SK-N-SH treated with all-trans-retinoic acid at 6 μM for 48 hours (cell line): ENCODE measurements at regions not wholly inside any gene's neighbourhood (a gene's known extent, or its start where the extent isn't known, plus 50 kb on each side); places are given as distances from the start of the nearest gene placed in this dataset.

Experiments used
- ATAC-seq: fragments of 200-7000 bp; cut with Tn5 transposase; 3 replicates; pipeline ENCODE4 v1.9.1; 2020; ENCODE audit warnings: mild to moderate bottlenecking, moderate library complexity
- ARNTL ChIP-seq: fragments of 450-650 bp; formaldehyde crosslinking; IDR thresholded peaks from 2 replicates; pipeline ENCODE4 v1.5.0; 2020; ENCODE audit warnings: low read depth, mild to moderate bottlenecking, moderate library complexity, borderline replicate concordance
- BACH2 ChIP-seq: fragments of 250-450 bp; sonication (Bioruptor Pico); IDR thresholded peaks from 2 replicates; pipeline ENCODE4 v1.9.0; 2021; ENCODE audit warnings: mild to moderate bottlenecking, borderline replicate concordance
- CSDC2 ChIP-seq: fragments of 250-450 bp; sonication (Bioruptor Pico); IDR thresholded peaks from 2 replicates; pipeline ENCODE4 v1.5.0; 2020; ENCODE audit warnings: mild to moderate bottlenecking, moderate library complexity
- GLIS3 ChIP-seq: fragments of 250-450 bp; sonication (Bioruptor Pico); IDR thresholded peaks from 2 replicates; pipeline ENCODE4 v1.5.0; 2020; ENCODE audit warnings: mild to moderate bottlenecking, moderate library complexity
- ISL1 ChIP-seq: fragments of 250-450 bp; sonication (Bioruptor Pico); IDR thresholded peaks from 2 replicates; pipeline ENCODE4 v2.1.2; 2022; ENCODE audit warnings: mild to moderate bottlenecking, moderate library complexity
- OSR1 ChIP-seq: fragments of 250-450 bp; sonication (Bioruptor Pico); IDR thresholded peaks from 2 replicates; pipeline ENCODE4 v1.8.0; 2022; ENCODE audit warnings: moderate library complexity, mild to moderate bottlenecking, inconsistent platforms
- POU6F1 ChIP-seq: fragments of 250-450 bp; sonication (Bioruptor Pico); IDR thresholded peaks from 2 replicates; pipeline ENCODE4 v1.8.0; 2021; ENCODE audit warnings: low read depth, mild to moderate bottlenecking, moderate library complexity, borderline replicate concordance
- PPARA ChIP-seq: fragments of 250-450 bp; sonication (Bioruptor Pico); IDR thresholded peaks from 2 replicates; pipeline ENCODE4 v1.5.0; 2020; ENCODE audit warnings: mild to moderate bottlenecking, borderline replicate concordance
- TOX ChIP-seq: fragments of 250-450 bp; sonication (Bioruptor Pico); IDR thresholded peaks from 2 replicates; pipeline ENCODE4 v1.8.0; 2021; ENCODE audit warnings: mild to moderate bottlenecking, moderate library complexity, borderline replicate concordance
- ZFP3 ChIP-seq: fragments of 250-450 bp; sonication (Bioruptor Pico); IDR thresholded peaks from 2 replicates; pipeline ENCODE4 v1.5.0; 2020; ENCODE audit warnings: mild to moderate bottlenecking, moderate library complexity
- ZFP30 ChIP-seq: fragments of 450-650 bp; formaldehyde crosslinking; IDR thresholded peaks from 2 replicates; pipeline ENCODE4 v1.5.0; 2022; ENCODE audit warnings: mild to moderate bottlenecking, moderate library complexity
- ZNF565 ChIP-seq: fragments of 450-650 bp; formaldehyde crosslinking; conservative IDR thresholded peaks from 2 replicates; pipeline ENCODE4 v1.5.0; 2020; ENCODE audit warnings: low read depth, mild to moderate bottlenecking, moderate library complexity
- ZNF70 ChIP-seq: fragments of 450-650 bp; formaldehyde crosslinking; IDR thresholded peaks from 2 replicates; pipeline ENCODE4 v1.5.0; 2020; ENCODE audit warnings: mild to moderate bottlenecking, moderate library complexity
- ZNF8 ChIP-seq: fragments of 450-650 bp; formaldehyde crosslinking; IDR thresholded peaks from 2 replicates; pipeline ENCODE4 v1.5.0; 2020; ENCODE audit warnings: mild to moderate bottlenecking, moderate library complexity
- TF ChIP-seq, protein P1 (sequence below): fragments of 250-450 bp; sonication (Bioruptor Pico); IDR thresholded peaks from 2 replicates; pipeline ENCODE4 v1.5.1; 2021; ENCODE audit warnings: mild to moderate bottlenecking, moderate library complexity
- TF ChIP-seq, protein P2 (sequence below): fragments of 250-450 bp; sonication (Bioruptor Pico); IDR thresholded peaks from 2 replicates; pipeline ENCODE4 v1.8.0; 2020; ENCODE audit warnings: mild to moderate bottlenecking, moderate library complexity, borderline replicate concordance
- TF ChIP-seq, protein P3 (sequence below): fragments of 250-450 bp; sonication (Bioruptor Pico); IDR thresholded peaks from 2 replicates; pipeline ENCODE4 v1.5.0; 2020; ENCODE audit warnings: mild to moderate bottlenecking, moderate library complexity

DNA sequence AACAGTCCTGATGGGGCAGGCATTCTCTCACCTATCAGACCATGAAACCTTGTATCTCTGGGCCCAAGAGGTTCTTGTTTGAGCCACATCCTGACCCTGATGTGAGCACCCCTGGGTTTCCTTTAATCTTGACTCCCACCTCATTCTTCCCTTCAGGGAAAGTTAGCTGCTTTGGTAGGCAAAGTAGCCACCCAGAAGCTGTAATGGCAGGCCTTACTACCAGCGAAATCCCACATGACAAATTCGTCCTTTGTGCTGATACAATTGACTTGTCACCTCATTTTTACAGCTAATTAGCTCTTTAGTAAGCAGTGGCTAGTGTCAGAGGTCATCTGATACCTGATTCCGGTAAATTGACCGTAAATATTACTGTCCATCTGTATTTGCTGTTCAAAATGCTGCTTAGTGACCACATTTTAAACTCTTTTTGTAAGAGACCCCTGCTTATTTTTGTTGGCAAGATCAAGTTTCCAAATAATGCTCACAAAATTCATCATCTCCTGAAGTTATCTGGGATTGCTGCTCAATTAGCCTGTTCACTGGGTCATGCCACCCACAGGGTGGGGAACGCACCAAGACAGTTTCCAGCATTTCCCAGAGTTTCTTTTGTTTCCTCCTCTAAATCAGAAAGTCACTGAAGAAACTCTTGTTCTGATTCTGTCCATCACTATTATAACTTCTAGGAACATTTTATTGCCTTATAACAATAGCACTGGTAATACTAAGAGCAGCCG, 329.7 kb downstream of the GPAT3 start (continued):
- TF ChIP-seq POU6F1 (CRISPR knock-in tag) (no peak), OSR1 (CRISPR knock-in tag) (no peak), CSDC2 (CRISPR knock-in tag) (no peak)
- TF ChIP-seq, protein P1, sequence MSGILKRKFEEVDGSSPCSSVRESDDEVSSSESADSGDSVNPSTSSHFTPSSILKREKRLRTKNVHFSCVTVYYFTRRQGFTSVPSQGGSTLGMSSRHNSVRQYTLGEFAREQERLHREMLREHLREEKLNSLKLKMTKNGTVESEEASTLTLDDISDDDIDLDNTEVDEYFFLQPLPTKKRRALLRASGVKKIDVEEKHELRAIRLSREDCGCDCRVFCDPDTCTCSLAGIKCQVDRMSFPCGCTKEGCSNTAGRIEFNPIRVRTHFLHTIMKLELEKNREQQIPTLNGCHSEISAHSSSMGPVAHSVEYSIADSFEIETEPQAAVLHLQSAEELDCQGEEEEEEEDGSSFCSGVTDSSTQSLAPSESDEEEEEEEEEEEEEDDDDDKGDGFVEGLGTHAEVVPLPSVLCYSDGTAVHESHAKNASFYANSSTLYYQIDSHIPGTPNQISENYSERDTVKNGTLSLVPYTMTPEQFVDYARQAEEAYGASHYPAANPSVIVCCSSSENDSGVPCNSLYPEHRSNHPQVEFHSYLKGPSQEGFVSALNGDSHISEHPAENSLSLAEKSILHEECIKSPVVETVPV (CRISPR knock-in tag), result no peak

DNA sequence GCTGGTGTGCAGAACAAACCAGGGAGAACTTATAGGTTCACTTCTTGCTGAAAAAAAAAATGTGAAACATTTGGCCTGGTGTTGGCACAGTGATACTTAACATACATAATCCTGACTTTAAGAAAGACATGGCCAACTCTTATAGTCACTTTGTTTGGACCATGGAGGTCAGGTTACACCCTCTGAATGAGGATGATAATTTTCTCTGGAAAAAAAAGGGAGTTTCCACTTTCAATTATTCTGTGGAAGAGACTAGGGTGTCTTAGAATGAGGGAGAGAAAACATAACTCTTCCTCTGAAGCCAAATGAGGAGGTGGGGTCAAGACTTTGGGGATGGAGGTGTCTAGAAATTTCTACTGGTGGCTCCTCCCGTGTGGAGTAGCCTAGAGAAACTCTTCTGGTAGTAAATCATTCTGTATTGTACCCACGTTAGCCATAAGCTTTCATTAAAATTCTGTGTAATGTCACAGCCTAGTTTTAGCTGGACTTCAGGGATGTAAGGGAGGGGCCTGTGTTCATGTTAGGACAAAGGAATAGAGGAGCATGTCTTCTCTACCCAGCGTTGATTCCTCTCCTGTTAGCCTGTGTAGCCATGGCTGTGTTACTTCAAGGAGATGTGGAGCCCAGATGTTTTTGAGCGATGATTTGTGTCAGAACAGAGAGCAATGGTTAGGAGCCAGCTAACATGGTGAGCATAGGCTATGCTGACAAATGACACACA, 328.3 kb downstream of the GPAT3 start:
- TF ChIP-seq ZNF565 (CRISPR knock-in tag) (no peak), ZNF8 (no peak), ZNF70 (CRISPR knock-in tag) (no peak), ZFP30 (CRISPR knock-in tag) (no peak), ZFP3 (CRISPR knock-in tag) (no peak), BACH2 (no peak), TOX (no peak), GLIS3 (no peak), ISL1 (CRISPR knock-in tag) (no peak), PPARA (CRISPR knock-in tag) (no peak)
- TF ChIP-seq, protein P2, sequence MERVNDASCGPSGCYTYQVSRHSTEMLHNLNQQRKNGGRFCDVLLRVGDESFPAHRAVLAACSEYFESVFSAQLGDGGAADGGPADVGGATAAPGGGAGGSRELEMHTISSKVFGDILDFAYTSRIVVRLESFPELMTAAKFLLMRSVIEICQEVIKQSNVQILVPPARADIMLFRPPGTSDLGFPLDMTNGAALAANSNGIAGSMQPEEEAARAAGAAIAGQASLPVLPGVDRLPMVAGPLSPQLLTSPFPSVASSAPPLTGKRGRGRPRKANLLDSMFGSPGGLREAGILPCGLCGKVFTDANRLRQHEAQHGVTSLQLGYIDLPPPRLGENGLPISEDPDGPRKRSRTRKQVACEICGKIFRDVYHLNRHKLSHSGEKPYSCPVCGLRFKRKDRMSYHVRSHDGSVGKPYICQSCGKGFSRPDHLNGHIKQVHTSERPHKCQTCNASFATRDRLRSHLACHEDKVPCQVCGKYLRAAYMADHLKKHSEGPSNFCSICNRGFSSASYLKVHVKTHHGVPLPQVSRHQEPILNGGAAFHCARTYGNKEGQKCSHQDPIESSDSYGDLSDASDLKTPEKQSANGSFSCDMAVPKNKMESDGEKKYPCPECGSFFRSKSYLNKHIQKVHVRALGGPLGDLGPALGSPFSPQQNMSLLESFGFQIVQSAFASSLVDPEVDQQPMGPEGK (CRISPR knock-in tag), result no peak
- TF ChIP-seq, protein P3, sequence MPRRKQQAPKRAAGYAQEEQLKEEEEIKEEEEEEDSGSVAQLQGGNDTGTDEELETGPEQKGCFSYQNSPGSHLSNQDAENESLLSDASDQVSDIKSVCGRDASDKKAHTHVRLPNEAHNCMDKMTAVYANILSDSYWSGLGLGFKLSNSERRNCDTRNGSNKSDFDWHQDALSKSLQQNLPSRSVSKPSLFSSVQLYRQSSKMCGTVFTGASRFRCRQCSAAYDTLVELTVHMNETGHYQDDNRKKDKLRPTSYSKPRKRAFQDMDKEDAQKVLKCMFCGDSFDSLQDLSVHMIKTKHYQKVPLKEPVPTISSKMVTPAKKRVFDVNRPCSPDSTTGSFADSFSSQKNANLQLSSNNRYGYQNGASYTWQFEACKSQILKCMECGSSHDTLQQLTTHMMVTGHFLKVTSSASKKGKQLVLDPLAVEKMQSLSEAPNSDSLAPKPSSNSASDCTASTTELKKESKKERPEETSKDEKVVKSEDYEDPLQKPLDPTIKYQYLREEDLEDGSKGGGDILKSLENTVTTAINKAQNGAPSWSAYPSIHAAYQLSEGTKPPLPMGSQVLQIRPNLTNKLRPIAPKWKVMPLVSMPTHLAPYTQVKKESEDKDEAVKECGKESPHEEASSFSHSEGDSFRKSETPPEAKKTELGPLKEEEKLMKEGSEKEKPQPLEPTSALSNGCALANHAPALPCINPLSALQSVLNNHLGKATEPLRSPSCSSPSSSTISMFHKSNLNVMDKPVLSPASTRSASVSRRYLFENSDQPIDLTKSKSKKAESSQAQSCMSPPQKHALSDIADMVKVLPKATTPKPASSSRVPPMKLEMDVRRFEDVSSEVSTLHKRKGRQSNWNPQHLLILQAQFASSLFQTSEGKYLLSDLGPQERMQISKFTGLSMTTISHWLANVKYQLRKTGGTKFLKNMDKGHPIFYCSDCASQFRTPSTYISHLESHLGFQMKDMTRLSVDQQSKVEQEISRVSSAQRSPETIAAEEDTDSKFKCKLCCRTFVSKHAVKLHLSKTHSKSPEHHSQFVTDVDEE (CRISPR knock-in tag), result no peak
- TF ChIP-seq, all 23 proteins: peak for 0
- no peak for ATAC-seq

DNA sequence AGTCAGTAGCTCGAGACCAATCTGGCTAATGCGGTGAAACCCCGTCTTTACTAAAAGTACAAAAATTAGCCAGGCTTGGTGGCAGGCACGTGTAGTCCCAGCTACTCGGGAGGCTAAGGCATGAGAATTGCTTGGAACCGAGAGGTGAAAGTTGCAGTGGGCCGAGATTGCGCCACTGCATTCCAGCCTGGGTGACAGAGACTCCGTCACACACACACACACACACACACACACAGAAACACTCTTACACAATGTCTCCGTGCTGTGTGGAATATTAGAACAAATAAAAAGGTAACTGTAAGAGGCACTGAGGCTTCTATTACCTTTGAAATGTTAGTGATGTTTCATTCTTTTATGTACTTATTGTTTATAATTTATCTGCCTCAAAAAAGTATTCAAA, 326.6 kb downstream of the GPAT3 start:
- no peak for ATAC-seq
- TF ChIP-seq, protein P1 (CRISPR knock-in tag), result no peak
- TF ChIP-seq ZFP3 (CRISPR knock-in tag) (no peak), GLIS3 (no peak), ARNTL (CRISPR knock-in tag) (no peak)
- TF ChIP-seq, protein P3 (CRISPR knock-in tag), result no peak
